Fibroblast of skin of scalp (primary cell): ENCODE measurements at regions not wholly inside any gene's neighbourhood (a gene's known extent, or its start where the extent isn't known, plus 50 kb on each side); places are given as distances from the start of the nearest gene placed in this dataset.

Experiments used
- DNase-seq: peaks from one replicate; pipeline ENCODE4 v3.0.0-alpha.2; 2013

DNA sequence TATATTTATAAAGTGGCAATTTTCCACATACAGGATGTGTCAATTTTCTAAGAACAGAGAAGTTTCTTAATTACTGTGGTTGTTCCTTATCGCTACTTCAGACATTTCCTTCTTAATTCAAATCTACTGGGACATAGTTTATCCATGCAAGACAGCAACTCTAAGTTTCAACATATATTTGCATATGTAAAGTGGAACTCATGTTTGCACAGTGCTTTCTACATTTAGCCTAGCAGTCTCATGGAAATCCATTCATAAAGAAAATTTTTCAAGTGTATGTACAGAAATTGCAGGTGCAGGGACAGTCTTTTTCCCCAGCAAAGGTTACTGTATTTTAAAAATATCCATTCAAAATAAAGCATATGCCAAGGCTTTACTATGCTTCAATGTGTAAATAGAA is 956.7 kb upstream of the SEL1L start:
- no peak for DNase-seq

DNA sequence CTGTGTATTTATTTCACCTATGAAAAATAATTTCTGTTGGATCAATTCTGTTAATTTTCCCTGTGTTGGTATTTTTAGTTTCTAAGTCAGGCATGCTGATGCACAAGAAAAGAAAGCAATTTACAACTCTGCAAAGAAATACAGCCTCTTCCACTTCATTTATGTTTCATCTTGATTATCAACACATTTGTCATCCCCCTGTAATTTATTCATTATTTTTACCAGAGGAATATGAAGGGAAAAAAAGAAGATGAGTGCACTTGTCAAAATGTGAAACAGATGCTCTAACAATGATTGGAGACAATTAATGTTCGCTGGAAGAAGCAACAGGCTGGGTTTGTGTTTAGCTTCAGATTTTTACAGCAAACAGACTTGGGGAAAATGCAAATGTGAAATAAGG is 958.5 kb upstream of the SEL1L start:
- DNase-seq: no peak

DNA sequence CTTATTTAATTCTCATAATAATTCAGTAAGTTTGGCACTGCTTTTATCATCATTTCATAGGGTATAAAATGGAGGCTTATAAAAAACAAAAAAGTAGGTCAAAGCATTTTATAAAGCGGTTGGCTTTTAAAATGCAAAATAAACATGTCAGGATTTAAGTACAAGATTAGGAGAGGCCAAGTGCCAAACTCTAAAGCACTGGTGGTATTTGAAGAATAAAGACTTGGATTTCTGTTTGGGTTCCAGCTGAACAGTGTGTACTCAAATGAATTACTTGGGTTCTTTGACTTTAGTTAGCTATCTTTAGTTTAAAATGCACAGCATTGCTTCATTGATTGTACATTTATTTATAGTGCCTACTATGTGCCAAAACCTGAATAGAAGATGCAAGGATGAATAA is 966.6 kb upstream of the SEL1L start:
- no peak for DNase-seq

DNA sequence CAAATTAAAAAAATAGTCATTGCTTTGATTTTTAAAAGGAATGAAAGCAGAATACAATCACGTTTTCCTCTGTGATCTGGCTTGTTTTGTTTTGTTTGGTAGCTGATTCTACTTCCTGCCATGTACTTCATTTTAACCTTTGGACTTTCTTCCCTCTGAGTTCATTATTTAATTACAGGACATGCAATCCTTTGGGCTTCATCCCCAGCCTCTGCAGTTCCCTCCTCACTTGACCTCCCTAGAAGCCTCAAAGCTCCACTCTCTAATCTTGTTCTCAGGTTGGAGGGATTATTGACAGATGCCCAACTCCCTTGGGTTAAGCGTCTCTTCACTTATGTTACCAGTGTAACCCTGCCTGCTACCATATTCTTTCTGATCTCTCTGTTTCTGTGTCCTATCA is 967.9 kb upstream of the SEL1L start:
- DNase-seq: no peak

DNA sequence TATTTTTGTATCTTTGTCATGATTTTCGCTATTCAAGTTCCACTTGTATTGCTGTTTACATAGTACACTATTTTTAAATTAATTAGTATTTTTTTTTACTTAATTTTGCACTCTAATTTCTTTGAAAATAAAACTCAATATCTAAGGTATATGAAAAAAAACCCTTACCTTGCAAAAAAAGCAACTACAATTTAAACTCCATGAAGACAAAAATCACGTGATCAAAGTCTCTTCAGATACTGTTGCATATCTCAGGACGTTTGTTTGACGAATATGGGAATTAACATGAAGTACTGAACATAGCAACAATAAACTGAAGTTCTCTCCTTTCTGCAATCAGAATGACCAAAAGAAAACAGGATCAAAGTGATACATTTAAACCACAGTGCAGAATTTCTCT is 968.4 kb upstream of the SEL1L start:
- no peak for DNase-seq

DNA sequence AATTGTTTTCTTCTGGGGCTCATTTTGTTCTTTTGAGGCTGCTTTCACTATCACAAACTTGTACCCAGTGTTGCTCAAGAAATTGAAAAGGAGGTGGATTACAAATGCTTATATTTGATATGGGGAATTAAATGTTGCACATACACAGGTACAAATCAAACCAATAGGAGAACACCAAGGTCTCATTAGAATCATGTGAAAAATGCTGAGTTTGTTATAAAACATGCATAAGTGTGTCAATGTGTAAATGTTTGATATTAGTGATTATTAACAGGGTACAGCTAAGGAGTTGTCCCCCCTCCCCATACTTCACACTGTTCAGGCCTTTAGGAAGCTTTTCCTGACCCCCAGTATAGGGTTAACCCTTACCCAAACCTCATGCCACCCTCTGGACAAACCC is 971.2 kb upstream of the SEL1L start:
- no peak for DNase-seq

DNA sequence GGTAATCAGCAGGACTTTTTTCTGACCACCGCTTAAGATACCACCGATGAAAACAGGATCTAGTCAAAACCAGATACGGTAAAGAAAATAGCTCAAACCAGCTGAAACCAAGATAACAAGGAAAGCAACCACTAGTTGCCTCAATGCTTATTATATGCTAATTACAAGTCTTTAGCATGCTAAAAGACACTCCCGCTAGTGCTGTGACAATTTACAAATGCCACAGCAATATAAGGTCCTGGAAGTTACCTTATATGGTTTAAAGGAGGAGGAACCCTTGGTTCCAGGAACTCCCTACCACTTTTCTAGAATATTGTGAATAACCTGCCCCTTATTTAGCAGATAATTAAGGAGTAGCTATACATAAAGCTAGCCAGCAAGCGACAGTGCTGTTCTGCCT is 976.4 kb upstream of the SEL1L start:
- no peak for DNase-seq

DNA sequence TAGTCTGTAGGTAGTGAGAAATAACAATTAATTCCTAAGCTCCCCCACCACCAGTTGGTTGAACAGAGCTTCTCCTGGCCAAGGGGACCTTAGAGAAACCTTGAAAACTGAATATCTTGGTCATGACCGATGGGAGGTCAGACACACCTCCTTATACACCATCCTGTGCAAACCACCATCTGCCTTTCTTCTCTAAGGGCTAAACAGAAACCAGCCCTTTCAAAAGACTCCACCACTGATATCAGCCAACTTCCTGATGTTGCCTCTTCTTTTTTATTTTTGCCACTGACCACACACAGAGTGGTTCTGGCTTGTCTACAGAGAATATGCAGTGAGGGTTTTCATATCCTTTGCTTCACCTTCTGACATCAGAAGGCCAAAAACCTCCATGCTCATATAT is 977.7 kb upstream of the SEL1L start:
- no peak for DNase-seq

DNA sequence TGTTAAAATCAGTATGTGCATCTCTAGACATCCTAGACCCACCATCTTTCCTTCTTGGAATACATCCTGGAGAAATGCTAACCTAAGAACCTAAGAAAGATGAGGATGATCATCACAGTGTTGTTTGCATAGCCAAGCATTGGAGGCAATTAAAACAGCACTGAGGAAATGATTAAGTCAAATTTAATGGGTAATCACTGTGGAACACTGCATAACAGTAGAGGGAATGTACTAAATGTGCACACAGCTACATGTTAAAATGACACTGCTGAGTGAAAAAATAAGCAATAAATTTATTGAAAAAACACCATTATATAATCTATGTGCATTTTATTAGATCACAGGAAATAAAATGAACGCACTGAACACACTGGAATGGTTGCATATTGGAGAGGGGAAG is 987.1 kb upstream of the SEL1L start:
- DNase-seq: no peak

DNA sequence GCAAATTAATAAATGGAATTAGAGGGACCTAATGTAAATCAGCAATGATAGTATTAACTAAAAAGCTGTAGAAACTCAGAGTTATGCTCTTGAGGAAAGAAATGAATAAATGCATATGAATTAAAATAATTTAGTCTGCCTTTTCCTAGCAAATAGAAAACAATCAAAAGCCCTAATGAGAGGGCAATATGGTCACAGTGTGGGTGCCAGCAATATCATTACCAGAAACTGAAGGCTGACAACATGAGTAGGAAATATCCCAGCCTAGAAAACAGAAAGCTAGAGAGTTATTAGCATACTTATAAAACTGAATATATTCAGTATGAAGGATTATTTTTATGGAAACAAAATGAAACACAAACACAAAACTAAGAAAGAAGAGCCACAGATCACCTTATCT is 987.5 kb upstream of the SEL1L start:
- DNase-seq: no peak

DNA sequence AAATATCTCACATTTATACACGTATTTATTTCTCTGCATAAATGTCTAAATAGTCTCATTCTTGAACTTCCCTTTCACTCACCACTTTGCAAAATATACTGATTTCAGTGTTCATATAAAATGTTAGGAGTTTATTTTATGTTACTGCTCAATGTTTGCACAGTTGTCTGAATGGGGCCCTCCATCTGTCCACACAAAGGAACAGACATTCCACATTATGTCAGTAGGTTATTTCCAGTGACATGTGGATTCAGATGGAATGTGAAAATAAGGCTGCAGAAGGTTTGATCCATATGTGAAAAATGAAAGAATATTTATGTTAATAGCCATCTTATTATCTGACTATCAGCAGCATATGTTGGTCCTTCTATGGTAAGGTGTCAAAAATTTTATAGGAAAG is 994.4 kb upstream of the SEL1L start:
- DNase-seq: no peak

DNA sequence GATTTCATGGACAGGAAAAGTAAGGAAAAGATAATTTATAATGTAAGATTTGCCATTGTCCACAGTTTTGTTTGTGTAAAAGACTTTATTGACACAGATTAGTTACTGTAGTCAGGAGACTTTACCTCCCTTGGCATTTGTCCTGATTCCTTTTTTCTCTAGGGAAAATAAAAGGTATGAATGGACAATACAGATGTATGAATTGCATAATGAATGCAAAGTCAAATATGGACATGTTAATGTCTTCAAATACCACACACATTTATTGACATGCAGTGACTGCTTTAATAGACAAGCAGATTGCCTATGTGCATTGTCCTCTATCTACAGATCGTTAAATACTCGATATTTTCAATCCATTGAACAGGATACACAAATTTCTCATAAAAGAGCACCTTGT is 999.7 kb upstream of the SEL1L start:
- no peak for DNase-seq

DNA sequence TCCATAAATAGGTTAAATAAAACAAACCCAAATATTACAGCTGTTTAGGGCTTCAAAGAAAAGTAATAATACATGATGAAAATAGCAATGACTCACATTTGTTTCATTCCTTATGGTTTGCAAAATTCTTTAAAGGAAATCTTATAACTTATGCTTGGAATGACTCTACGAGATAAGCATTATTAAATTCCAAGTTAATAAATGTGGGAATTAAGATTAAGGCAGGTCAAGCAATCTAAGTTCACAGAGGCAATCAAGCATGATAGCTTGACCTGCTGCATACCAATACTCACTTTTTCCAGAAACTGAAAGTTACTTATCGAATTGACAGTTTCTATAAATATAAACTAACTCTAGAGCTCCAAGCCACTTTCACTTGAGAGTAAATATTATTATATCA is 1002.9 kb upstream of the SEL1L start:
- DNase-seq: no peak

DNA sequence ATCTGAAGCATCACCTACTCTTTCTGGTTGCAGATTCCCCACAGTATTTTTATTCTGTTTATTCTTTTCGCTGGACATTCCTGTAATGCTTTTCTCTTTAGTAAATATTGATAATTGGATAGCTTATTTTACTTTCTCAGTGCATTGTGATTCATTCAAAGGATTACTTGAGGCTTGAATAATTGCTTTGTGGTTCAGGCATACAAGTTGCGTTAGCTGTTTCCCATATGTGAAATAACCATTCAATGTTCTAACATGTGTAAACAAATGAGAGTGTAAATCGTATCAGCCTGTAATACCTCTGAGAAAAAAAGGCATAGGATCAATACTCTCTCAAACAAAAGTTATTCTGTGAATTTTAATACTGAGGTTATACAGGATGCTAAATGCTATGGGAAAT is 1004.2 kb upstream of the SEL1L start:
- DNase-seq: no peak

DNA sequence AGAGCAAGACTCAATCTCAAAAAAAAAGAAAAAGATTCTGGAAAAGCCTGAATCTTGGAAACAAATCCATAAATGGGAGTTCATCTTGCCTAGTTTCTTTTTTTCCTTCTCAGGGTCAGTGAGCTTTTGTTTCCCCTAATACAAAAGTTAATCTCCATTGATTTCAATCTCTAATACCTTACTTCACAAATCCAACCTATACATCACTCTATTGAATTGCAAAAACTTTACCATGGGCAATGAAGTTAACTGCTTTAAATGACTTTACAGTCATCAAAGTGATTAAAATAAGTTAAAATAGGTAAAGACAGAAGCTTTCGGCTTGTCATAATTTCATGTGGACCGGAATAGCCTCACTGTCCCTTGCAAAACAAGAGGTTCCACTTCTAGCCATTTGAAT is 1012.7 kb upstream of the SEL1L start:
- DNase-seq: no peak

DNA sequence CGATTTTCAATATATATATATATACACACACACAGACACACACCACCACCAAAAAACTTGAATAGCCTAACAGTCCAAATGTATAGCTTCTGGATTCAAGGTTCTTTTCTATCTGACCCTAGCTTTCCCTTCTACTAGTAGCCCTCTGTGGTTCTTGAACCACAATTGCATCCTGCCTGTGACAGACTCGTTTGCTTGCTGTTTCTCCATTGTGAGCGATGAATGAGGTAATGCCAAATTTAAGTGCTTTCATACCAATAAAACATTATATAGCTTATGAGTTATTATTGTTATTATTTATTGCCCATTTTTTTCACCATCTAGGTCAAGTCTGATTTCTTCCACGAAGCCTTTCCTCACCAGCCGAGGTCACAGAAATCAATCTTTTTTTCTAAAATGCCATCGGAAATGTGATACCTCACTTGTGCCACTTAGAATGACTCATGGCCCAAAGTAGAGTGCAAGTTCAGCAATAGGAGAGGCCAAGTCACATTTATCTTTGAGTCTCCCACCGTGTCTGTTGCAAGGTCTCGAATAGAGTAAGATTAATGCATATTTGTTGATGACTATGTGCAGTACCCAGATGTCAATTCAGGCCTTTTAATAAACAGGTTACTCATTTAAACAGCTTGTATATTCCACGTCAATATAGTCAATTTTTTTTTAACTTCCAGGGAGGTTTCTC is 1015.8 kb upstream of the SEL1L start:
- no peak for DNase-seq

DNA sequence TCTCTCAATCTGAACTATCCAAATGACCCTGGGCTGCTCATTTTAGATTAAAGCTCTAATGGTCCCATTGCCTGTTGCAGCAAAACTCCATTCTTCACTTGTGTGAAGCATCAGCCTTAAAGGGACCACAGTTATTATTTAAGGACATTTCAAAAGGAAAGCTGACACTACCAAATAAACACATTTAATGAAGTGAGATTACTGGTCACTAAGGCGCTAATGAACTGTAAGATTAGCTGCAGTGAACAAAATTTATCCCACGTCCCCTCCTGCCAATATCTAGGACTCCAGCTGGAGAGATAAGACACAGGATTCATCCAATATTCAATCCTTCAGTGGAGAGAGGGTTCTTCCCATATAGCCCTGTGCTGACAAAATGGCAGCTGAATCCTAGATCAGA is 1029.2 kb upstream of the SEL1L start:
- no peak for DNase-seq

DNA sequence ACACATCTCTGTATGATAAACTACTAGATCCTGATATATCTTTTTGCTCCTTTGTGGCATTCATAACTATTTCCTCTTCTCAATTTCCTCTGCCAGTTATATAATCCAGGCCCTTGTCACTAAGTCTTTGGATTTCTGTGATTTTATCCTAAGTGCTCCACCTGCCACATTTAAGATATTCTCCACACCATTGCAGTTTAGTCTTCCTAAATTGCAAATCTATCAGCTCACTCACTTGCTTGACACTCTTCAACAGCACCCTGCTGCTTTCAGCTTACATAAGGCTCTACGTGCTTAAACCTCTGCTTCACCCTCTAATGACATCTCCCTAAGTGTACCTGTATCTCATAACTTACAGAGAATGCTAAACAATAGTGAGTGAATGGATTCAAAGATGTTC is 1032.2 kb upstream of the SEL1L start:
- no peak for DNase-seq

DNA sequence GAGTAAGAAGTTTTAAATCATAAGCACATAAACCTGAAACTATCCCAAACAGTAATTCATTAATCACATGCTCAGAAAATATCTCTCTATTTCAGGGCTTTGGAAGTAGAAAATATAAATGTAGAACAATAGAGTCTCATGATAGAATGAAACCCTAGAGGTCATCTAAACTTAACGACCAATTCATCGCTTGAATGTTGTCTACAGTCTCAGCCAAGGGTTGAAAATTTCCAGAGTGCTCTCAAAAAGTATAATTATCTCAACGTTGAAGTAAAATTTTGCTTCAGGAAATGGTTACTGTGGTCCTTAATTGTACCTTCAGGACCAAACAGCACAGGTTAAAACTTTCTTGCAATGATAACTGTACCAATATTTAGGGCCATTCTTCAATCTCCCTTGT is 1053.6 kb upstream of the SEL1L start:
- no peak for DNase-seq

DNA sequence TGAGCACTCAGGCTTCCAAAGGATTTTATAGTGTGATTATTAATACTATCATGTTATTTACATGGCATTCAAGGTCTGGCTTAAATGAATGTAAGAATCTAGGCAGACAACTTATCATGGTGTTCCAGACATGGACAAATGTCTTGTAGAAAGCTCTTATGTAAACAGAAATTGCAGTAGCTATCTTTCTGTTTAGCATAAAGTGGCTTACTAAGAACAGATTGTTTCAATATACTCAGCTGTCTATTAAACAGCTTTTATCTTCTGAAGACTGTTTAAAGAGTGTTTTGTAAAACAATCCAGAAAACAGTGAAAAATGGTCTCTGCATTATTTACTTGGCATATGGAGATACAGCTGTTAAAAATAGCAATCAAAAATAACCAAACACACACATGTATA is 1061.8 kb upstream of the SEL1L start:
- no peak for DNase-seq

DNA sequence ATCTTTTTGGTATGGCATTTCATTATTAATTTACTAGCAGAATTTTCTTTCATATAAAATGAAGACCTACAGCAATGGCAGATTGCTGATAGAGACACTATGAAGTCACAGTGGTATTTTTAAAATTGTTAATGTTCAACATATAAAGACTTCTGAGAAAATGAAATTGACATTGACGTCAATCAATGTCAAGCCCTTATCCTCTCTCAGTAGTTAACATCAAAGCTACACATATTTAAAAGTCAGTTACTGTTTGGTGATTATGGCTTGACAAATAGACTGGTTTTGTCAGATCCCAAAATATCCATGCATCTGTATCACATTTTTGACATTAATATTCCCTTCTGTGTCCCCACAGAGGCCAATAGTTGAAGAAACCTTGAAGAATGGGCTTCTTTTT is 1069.1 kb upstream of the SEL1L start:
- no peak for DNase-seq

DNA sequence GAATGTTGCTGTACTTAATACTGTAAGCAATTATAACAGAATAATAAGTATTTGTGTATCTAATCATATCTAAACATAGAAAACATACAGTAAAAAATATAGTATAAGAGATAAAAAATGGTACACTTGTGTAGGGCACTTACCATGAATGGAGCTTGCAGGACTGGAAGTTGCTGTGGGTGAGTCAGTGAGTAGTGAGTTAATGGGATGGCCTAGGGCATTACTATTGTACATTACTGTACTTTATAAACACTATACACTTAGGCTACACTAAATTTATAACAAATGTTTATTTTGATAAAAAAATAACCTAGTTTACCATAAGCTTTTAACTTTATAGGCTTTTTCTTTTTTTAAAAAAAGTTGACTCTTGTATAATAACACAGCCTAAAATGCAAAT is 1071.2 kb upstream of the SEL1L start:
- DNase-seq: no peak

DNA sequence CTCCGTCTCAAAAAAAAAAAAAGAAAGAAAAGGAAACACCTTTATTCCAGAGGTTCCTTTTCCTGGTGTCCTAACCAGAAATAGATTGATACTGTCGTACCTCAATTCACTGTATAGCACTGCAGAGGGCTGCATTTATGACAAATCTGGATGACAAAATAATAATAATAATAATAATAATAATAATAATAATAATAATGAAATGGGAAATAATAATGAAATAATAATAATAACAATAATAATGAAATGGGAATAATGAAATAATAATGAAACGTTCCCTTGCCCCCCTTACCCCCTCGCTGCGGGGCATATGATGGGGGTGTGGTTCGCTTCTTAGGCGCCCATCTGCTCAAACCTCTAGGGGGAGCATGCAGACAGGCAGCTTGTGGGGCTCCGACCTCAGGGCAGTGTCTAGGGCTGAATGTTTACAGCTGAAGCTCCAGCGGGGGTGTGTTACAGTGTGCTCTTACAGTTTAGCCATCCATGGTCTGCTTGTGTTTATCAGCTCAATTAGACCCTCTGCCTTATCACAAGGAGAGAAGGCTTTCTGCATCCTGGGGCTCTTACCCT is 1088.3 kb upstream of the SEL1L start:
- DNase-seq: no peak

DNA sequence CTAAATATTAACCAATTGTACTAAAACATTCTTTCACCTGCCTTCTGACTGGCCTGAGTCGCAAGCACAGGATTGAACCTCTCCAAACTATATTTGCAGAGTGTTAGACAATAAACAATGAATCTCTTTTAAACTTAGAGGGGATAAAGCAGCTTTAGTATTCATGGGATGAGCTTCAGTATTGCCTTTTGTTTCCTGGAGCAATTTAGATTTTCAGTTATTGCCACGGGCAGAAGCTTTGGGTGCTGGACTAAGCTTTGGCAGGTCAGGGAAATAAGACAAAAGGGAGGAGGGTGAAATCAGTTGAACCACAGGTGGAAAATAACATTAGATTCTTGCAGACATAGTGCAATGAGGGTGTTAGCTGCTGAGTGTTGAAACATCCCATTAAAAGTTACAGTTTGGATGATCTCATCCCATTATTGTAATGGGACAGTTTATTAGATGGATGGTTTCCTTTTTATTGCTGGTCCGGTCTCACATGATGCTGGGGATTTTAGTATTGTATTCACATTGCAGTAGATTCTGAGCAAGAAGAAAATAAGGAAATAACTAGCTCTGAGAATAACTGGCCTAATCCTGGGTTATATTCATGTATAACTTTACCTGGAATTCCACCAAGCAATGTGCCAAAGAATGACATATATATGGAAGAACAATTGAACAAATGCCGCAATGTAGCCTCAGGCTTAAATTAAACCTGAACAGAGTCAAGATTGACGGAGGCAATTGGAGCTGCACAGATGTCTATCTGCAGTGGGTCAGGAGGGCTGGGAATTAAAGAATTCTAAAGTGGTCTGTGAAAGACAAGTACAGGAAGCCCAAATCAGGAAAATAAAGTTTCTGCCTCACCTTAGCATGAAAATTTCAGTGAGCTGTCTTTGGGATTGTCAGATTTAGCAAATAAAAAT is 1092.8 kb upstream of the SEL1L start:
- no peak for DNase-seq
